Colon (tissue), 2 donors: ENCODE measurements at regions not wholly inside any gene's neighbourhood (a gene's known extent, or its start where the extent isn't known, plus 50 kb on each side); places are given as distances from the start of the nearest gene placed in this dataset.

Source experiments
- FAIRE-seq: peaks from 2 replicates; lab custom pipeline; 2012; peaks lifted over from hg19 to GRCh38; lab: Jason Lieb, UNC
- donor health status: control.
- donor health status: control.

DNA sequence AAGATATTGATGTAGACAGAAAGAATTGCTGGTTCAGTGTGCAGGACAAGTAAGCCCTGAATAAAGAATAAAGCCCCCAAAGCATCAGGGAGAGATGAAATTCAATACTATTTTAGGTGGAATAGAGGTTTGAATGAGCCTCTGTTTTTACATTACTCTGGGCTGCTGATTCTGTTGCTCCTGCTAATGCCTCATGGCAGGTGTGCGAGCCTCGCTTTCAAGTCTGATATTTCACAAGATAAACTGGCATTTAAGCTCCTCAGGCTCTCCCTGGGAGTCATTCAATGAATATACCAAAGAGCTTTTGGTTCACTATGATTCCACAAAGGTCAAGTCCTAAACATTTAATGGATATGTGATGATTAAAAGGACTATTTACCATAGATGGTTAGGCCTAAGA is 601.0 kb upstream of the SLC39A10 start:
- no peak for FAIRE-seq

DNA sequence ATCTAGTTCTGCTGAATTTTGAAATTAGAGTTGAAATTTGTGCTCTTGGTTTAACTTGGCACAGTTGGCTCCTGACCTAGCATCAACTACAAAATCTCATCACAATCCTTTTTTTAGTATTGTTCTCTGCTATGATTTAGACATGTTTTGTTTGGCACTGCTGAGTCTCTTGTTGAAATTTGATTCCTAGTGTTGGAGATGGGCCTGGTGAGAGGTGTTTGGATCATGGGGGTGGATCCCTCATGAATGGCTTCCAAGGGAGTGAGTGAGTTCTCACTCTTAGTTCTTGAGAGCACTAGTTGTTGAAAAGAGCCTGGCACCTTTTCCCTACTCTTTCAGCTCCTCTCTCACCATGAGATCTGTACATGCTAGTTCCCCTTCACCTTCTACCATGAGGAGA is 605.6 kb upstream of the SLC39A10 start:
- no peak for FAIRE-seq

- no peak for FAIRE-seq
Measured at GRCh38 chr2:195049372-195050031, 607.5 kb upstream of the SLC39A10 start.

- no peak for FAIRE-seq
Measured at GRCh38 chr2:195047955-195048354, 609.1 kb upstream of the SLC39A10 start.

DNA sequence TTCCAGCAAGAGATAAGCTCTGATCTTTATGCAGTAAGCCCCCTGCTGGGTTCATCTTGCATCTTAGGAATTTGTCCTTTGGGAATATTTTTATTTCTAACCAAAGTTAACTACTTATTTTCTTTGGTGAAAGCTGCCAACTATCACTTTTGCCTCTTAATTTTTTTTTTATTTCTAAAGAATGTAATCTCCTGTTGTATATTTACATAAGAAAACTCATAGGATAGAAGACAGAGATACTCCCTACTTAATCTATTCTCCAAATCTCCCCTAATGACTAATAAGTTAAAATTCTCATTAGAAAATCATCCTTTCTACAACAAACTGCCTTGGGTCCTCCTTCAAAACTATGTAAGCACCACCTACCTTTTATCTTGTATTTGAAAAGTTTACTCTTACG is 612.2 kb upstream of the SLC39A10 start:
- no peak for FAIRE-seq

GRCh38 chr2:195038153-195038552 is 618.9 kb upstream of the SLC39A10 start:
- FAIRE-seq: no peak

DNA sequence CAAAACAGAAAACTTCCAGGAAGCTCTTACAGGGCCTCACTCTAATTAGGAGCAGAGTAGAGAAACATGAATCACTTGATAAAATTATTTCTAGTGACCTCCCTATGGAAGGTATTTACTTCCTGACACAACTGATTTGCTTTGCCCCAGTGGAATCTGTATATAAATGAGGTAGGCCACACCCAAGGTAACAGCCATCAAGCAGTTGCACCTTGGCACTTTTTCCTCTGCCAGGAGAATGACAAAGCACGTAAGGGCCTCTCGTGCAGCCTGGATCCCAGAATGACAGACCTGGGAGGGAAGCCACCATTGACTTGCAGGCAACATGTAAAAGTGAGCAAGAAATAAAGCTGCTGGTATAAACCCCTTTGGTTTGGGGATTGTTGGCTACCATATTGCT is 620.0 kb upstream of the SLC39A10 start:
- no peak for FAIRE-seq

GRCh38 chr2:195031411-195031810 is 625.6 kb upstream of the SLC39A10 start:
- FAIRE-seq: no peak

- no peak for FAIRE-seq
Measured at GRCh38 chr2:195029804-195030654, 627.0 kb upstream of the SLC39A10 start.

DNA sequence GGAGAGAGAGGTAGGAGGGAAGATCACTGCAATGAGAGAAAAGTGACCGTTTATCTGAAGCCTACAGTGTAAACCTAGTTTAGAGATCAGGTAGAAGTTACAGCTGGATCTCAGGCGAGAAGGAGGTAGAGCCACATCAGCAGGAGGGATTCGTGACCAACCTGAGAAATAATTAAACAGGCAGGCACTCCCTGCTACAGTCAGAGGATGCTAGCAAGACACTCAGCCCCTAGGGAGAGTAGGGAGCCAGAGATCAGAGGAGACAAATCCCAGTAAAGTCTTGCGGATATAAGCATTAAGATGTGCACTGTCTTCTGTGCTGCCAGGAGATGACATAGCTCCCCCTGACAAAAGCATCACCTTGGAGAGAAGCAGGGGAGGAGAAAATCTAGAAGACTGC is 629.1 kb upstream of the SLC39A10 start:
- FAIRE-seq: no peak

GRCh38 chr2:195026261-195026660 is 630.8 kb upstream of the SLC39A10 start:
- FAIRE-seq: no peak

DNA sequence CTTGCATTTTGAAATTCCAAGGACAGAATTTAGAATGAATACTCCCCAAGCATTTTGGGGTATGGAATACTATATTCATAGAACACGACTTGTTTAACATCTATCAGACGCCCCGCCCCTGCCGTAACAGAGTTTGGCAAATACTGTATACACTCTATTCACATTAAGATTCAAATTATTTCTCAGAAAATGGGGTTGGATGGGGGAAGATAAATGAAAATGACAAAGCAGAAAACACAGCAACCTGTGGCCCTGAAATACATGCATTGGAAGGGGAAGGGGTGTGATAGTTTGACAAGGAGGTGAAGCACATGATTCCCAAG is 634.6 kb upstream of the SLC39A10 start:
- FAIRE-seq: no peak

DNA sequence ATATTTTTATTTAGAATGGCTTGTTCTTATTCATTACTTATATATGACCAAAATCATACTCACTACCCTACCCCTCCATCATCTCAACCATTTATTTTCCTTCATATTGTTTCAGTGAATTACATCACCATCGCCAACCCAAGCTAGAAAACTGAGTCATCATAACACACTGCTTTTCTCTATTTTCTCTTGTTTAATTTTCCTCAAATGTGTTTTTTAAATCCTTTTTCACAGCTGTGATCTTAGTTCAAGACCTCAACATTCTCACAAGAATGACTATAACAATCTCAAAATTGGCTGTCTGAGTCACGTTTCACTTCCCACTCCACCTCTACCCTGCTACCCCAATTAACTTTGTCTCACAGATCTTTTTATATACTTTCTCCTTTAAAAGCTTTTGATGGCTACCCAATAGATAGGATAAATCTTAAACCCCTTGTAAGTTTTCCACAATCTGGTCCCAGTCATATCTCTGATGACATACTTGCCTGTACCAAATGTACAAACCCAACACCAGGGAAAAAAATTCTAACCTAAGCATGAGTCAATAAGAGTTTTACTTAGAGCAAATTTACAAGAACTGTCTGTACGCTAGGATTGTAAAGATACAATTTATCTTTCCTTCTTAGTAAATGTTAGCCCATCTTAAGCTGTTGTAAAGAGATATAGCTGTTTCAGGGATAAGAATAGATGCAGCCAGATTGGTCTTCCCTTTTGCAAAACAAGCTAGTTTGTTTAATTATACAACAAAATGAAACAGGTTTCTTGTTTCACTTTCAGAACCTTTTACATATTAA is 635.1 kb upstream of the SLC39A10 start:
- FAIRE-seq: no peak

DNA sequence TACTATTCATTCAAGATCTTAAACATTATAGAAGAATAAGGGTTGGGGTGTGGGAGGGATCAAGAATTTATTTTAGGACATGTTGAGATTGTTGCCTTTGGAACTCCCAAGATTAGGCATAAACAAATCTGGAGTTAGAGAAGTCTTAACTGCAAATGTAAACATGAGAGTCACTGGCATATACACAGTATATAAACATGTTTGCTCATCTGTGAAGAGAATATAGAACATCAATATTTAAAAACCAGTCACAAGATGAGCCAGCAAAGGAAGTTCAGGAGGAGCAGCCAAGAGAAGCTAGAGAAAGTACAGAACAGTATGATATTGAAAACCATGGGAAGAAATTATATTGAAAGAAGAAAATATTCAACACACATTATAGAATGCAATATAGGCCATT is 638.6 kb upstream of the SLC39A10 start:
- no peak for FAIRE-seq

- no peak for FAIRE-seq
Measured at GRCh38 chr2:195017890-195018289, 639.1 kb upstream of the SLC39A10 start.

DNA sequence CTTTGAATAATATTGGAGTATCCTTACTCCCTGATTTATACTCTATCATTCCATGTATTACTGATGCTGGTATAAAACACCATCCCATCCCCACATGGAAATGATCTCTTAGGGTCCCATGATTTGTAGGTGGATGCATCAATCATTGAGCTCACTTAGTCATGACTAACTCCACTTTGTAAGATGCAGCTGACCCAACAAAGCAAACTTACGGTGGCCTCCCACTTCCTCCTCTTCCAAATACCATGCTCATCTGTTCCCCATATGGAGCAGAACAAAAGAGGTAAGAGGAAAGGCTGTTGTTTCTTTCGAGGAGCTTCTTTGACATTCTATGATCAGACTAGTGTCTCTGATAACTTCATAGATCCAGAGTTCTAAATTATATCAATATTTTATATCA is 640.2 kb upstream of the SLC39A10 start:
- FAIRE-seq: no peak

- no peak for FAIRE-seq
Measured at GRCh38 chr2:195009202-195009601, 647.8 kb upstream of the SLC39A10 start.

DNA sequence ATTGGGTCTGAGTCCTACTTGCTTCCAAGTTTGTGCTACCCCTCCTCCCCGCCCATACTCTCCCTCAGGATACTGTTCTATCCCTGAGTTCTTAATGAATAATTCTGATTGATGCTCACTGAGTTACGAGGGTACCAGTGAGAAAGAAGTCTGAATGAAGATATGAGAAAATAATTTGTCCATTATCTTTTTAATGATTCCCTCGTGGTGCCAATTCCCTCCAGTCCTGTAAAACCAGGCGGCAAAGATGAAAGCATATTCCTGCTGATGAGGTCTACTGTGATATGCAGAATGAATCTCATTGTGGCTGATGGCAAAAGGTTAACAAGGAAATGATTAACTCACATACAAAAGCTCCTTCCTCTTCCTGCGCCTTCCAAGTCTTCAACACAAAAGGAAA is 650.2 kb upstream of the SLC39A10 start:
- no peak for FAIRE-seq

DNA sequence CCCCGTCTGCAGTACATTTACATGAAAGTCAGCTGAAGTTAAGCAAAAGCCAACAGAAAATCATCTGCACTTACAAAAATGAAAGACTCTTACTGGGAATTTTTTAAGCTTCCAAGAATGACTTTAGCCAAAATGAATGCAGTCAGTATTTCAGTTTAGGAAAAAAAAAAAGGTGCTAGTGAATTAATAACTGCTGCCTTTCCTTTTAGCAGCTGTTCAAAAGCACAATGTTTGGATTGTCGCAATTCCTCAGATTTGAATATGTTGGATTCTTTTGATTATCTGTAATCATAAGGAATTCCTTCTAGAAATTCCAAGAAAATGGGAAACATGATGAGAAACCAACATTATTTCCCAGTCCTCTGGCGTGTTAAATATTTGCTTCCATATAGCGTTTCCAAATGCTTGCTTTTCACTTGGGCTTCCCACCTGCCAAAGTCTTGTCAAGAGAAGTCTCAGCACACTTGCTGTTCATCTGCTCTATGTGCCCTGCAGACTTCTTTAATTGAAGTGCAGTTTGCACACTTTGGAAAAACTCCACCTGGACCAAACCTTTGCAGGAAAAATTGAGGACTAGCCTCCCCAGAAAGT is 653.0 kb upstream of the SLC39A10 start:
- no peak for FAIRE-seq

GRCh38 chr2:195001924-195002323 is 655.1 kb upstream of the SLC39A10 start:
- FAIRE-seq: no peak

DNA sequence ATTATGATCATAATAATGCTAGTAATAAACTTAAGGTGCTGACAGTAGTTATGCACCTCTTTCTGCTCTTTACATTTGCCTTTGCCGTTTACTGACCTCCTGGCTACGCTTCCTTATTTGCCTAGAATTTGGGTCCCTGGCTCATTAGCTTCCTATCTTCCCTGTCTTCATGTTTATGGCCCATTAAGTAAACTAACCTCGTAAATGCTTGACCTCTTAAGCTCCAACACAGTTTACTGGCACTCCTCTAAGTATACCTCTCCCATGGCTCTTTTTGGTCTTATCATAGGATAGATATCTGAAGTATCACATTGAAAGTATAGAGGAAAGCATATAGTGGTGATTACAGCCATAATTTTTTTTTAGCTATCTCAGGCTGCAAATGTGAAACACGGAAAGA is 657.3 kb upstream of the SLC39A10 start:
- FAIRE-seq: no peak

DNA sequence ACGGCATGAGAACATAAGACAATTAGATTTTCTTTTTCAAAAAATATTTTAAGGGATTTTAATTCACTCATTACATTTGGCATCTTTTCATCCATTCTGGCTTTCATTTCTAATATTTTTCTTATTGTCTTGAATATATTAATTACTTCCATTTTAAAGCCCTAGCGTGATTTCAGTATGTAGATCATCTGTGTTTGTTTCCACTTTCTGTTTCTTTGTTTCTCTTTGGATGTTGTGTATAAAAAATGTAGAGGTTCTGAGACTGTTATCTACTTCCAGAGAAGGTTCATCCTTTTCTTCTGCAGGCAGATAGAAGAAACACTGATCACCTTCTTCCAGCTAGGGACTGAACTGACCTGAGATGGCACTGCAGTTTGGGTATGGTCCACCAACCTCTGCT is 664.4 kb upstream of the SLC39A10 start:
- FAIRE-seq: no peak

DNA sequence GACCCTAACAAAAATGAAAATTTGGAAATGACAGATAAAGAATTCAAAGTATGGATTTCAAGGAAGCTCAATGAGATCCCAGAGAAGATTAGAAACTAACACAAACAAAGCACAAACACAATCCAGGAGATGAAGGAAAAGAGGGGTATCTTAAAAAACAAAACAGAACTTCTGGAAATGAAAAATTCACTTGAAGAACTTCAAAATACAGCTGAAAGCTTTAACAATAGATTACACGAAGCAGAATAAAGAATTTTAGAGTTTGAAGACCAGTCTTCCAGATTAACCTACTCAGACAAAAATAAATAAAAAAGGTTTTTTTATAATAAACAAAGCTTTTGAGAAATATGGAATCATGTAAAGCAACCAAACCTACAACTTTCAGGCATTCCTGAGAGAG is 671.8 kb upstream of the SLC39A10 start:
- FAIRE-seq: no peak
